Inflammatory macrophage treated with lipopolysaccharide for 4 hours (primary cell): ENCODE measurements at regions not wholly inside any gene's neighbourhood (a gene's known extent, or its start where the extent isn't known, plus 50 kb on each side); places are given as distances from the start of the nearest gene placed in this dataset.
"Not testable (repeated sequence)": the region's sequence is repeated elsewhere in the genome, so short reads cannot be mapped to it uniquely, and the experiment has no call there.

Source experiments
- DNase-seq: peaks from one replicate; pipeline ENCODE4 v3.0.0-alpha.2; 2020

DNA sequence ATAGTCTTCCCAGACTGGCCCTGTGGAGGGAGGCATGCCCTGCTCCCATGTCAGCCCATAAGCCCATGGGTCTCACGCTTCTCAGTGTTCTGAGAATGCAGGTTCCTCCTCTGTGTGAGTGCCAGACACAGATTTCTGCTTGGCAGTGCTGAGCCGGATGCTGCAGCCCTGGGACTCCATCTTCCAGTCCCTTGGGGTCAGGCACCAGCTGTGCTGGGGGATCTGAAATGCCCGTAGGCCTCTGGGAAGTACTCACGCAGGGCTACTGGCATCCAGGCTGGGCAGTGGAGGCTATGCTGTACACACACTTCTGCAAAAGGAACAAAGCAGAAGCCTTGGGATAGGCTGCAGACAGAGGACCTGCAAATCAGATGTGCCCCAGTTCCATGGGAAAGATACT is 1944.6 kb downstream of the EFNA5 start:
- no peak for DNase-seq

DNA sequence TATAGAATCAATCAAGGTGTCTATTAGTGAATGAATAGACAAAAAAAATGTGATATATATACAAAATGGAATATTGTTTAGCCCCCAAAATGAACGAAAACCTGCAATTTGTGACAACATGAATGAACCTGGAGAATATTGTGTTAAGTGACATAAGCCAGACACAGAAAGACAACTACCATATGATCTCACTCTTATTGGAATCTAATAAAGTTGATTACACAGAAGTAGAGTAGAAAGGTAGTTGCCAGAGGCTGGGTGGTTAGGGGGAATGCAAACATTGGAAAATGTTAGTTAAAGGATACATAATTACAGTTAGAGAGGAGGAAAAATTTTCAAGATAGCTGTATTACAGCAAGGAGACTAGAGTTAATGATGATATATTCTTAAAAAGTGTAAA is 1962.3 kb downstream of the EFNA5 start:
- DNase-seq = no peak

DNA sequence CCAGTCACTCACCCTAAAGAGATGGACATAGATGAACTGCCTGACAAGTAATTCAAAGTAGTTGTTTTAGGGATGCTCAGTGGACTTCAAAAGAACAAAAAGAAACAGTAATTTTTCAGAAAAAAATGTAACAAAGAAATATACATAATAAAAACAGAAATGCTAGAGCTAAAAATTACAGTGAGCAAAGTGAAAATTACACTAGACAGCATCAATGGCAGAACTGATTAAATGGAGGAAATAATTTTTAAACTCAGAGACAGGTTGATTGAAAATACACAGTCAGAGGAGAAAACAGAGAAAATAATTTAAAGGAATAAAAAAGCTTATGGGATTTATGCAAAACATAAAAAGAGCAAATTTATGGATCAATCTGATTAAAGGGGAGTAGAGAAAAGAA is 1968.4 kb downstream of the EFNA5 start:
- no peak for DNase-seq

DNA sequence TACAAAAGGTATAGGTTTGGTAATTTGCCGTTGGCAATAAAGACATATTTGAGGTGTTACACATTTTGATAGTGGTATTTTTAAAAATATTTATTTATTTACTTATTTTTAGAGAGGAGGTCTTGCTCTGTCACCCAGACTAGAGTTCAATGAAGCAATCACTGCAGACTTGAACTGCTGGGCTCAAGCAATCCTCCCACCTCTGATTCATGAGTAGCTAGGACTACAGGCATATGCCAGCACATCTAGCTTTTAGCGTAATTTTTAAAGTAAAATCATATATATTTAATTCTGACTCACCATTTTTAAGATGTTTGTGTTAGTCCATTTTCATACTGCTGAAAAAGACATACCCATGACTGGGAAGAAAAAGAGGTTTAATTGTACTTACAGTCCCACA is 1974.3 kb downstream of the EFNA5 start:
- no peak for DNase-seq

DNA sequence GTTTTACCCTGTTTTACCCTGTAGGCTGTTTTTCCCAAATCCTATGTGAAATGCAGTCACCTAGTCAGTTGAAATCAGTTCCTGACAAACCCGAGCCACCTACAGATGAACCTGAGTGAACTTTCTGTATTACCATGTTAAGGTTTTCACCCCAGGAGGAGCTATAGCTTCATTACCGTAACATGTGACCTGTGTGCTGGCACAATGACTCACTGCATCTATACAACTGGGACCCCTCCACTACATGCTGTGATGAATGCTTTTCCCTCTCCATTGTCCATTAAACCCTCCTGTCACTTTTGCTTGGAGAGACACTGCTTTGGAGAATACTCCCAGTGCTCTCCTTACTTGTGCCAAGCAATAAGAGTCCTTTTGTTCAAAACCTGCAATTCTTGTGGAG is 1974.8 kb downstream of the EFNA5 start:
- no peak for DNase-seq

DNA sequence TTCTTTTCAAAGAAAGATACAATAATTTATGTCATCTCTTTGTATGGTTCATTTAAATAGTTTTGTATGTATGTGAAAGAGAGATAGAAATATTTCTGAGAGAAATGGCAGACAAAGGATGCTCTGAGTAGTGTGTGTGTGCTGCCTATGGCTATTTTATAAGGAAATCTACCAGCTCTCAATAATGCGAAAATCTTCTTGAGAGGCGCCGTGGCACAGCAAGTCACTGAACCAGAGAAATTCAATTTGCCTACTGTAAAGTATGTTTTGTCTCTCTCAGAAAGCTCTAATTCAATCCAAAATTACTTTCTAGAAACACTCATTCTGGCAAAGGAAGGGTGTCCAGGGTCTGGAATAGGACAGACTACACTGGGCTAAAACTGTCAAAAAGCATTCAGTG is 1981.1 kb downstream of the EFNA5 start:
- DNase-seq = no peak

DNA sequence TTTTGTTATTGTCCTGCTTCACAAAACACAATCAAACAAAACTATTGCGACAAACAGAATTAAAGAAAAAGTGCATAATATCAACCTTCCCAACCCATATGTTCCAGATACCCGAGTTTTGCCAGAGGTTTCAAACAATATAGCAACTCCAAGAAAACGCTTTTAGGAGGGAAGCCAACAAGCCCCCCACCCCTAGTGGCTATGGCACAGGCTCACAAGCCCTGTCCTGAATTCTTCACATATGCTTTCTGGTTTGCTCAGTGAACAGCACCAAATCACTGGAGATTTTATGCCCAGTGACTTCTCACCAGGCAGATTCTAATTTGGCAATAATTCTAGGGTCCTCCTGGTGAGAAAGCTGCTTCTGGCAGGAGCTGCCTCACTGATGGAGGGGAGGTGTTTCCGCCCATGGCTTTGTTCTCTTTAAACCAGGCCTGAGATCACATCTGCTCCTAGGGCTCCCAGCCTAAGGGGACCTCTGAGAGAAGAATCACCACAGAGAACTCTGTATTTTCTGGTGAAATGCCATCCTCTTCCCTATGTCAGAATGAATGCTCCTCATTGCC is 1982.4 kb downstream of the EFNA5 start:
- DNase-seq = no peak

DNA sequence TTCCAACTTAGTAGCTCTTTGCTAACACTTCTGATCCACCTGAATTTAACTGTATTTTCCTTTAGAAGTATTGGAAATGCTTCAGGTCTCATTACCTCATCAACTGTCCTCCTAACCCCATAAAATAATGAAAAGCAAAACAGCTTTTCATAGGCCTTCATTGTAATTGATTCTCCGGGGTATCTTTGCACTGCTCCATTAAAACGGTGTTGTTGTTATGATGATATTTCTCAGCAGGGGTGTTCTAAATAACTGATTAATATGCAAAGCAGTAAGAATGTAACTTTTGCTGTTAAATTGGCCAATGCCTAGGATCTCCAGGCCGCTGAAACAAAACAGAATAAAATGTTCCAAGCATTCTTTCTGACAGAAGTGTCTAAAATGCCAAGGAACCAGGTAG is 1983.2 kb downstream of the EFNA5 start:
- DNase-seq = no peak

DNA sequence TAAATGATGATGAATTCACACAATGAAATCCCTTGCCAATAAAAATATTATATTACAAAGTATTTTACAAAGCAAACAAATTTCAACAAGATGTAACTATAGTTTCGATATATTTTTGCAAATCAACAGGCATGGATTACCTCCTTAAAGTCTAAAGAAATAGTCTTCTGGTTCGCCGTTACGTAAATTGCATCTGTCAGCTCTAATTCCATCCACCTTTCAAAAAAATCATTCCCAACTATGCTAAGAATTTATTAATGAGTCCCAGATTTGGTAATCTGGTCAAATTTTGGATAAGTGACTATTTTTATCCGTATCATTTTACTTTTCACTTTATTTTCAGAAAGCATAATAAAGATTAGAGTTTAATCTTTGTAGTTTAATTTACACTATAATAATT is 1984.9 kb downstream of the EFNA5 start:
- no peak for DNase-seq

DNA sequence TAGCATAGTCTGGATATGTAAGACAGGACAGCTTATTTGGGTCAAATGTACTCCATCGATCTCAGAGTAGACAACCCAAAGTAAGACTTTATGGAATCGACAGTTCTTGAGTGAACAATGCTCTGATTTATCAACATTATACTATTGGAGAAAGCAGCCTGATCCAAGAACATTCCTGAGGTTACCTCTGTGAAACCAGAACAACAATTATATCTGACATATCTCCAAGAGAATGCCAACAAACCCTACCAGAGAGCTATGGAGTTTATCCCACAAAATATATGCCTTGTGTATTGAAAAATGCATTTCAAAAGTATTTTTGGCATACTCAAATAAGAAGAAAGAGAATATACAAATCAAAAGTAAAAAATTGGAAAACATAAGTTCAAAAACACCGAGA is 1985.9 kb downstream of the EFNA5 start:
- no peak for DNase-seq

DNA sequence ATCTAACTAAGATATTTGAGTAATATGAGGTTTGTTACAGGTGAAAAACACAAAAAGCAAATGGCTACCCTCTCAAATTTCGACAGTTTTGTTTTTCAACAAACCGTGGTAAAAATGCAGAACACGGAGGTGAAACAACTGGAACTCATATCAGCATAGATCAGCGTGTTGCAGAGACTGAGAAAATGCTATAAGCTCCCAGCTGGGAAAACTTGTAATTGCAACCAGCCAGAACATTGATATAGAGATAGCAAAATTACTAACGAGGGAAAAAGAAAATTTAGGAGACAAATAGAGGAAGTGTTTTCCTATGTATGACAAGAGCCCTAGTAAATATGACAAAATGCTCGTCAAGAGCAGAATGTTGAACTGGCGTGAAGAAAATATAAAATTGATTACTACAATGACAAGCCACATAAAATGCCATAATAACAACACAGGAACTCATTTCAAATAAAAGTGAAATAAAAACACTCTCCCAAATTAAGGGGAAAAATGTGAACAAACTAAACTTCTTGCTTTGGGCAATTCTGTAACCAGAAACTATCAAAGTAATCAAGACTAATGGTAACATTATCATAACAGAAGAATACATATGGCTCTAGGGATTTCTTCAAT is 1989.8 kb downstream of the EFNA5 start:
- no peak for DNase-seq

DNA sequence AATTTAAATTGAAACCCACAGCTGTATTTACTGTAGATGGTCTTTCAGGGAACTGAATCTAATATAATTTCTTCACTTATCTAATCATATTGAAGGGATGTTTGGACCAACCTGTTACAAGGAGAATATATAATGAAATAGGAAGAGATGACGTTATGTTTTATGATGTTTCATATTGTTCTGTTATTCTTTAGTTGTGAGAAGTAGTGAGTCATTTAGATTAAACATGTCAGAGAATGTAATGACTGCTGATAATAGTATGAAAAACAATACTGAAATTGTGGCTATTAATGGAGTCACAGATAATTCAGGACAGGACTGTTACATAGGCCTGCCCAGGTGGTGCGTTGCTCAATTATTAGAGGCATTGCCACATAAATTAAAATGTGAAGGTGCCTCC is 1993.4 kb downstream of the EFNA5 start:
- DNase-seq = no peak

DNA sequence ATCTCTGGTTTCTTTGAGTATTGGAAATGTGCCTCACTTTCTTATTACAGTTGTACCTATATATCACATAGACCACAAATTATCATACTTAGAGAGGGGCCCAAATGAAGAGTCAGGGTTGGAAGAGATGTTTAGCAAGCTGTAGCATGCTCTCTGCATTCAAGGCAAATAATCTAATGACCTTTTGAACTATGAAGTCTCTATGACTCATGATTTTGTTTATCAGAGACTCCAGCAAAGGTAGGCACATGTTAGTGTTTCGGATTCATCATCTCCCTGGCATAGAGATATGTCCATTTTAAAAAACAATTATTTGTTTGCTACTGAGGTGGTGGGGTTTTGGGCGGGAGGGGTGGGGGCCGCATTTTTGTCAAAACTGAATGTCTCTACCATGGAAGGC is 2000.1 kb downstream of the EFNA5 start:
- no peak for DNase-seq

DNA sequence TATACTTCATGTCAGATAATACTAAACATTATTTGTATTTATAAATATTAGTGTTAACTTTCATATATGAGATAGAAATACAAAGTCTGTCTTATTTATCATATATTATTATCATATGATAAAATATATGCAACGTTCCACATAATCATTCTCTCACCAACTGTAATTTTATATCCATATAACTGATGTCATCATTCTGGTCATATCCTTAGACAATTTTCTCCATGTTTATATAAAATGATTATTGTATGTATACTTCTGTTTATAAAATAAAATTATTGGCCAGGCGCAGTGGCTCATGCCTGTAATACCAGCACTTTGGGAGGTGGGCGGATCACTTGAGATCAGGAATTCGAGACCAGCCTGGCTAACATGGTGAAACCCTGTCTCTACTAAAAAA is 2007.1 kb downstream of the EFNA5 start:
- DNase-seq = no peak

DNA sequence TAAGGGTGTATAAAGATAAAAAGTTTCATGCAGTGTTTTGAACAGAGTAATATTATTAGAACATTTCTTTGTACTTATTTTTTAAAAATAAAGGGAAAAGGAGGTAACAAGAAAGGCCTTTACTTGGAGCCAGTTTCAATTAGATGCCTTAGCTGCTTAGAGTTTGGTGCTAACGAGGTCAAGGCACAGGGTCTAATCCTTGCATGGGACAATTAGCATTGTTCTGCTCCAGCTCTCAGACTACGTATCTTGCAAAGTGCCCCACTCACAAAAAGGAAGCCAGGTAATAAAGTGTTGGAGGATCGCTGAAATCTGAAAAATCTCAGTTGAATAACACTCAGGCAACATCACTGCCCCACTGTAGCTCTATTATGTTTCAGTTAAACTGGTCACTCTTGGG is 2011.3 kb downstream of the EFNA5 start:
- DNase-seq = no peak

DNA sequence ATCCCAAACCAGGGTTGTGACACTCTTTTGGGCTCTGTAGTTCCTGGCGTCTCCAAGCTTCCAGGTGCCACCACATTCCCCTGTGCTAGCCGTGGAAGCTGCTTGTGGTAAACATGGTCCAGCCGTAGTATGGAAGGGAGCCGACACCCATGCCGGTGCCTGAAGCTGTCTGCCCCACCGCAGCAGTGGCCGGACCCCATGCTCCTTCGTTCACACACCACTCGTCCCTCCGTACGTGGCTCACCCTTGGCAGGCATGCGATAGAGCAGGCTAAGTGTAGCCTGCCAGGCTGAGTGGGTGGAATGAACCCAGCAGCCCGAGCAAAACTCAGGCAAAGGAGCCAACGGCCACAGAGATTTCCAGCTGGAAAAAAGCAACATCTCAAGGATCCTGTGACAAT is 2030.4 kb downstream of the EFNA5 start:
- no peak for DNase-seq

DNA sequence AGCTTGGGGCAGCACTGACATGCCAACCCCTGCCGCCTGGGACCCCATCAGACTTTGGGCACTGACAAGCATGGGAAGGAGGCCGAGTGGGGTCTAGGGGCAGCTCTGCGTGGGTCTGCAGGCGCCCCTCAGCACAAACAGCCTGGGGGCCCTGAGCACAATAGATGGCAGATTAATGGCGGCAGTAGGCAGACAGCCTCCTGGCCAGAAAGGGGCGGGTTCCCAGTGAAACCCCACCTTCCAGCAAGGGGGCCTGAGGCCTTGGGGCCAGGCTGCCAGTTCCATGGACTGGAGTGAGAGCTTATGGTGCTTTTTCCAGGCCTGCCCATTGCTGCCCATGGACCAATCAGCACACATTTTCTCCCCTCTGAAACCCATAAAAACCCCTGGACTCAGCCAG is 2031.2 kb downstream of the EFNA5 start:
- DNase-seq = no peak

DNA sequence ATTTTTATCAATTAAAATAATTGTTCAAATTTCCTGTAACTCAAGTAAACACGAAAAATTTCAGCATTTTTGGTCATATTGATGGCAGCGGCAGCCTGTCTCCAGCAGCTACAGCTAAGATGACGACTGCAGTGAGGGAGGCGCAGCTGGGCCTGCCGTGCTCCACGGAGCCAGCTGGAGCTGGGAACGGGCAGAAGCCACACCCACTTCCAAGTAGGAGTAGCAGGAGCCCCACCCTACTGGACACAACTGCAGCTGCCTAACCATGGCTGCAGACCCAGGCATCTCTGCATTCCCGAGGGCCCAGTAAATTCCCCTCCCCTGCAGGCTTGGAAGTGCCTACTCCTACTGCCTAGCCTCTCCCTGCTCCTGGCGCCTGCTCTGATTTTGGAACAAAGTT is 2031.7 kb downstream of the EFNA5 start:
- no peak for DNase-seq

DNA sequence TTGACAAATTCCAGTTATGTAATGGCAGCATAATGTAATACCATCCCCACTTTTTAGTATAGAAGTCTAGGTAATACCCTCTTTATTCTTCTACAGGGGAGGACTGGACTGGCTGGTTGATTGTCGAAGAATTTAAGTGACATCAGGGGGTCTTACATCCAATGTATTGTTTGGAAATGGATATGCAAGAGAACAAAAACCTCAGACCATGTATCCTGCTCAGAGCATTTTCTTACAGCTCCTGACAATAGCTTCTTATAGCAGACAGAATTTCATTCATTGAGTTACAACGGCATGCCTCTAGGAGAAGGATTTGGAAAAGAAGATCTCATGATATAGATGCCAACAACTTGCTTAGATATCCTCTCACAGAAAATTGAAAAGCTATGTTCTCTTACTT is 2032.3 kb downstream of the EFNA5 start:
- no peak for DNase-seq

DNA sequence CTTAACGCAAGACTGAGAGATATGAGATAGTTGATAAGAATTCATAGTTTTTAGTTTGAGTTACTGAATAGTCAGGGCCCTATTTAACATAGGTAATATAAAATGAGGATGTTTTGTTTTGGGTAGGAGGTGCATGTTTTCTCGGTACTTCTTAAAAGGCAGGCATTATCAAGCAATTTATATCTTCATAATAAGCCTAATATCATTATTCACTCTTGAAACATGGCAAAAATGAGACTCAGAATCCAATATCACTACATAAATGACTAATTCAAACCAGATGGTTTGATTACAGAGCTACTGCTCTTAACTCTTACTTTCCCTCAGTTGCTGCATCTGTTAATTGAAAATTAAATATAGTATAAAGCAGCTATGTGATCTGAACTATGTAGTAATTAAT is 2038.7 kb downstream of the EFNA5 start:
- no peak for DNase-seq

DNA sequence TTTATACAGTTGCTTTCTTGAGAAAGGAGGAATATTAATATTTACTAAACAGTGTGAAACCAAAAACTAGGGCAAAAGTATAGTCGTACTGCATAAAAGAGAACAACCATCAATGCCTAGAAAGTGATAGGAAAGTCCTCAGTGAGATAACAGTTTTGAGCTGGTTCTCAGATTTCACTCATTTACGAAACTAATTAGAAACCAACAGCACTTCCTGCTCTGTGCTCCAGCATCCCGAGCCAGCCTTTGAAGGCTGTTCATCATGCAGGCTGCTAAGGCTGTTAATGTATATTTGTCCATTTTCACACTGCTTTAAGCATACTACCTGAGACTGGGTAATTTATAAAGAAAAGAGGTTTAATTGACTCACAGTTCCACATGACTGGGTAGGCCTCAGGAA is 2039.9 kb downstream of the EFNA5 start:
- DNase-seq = no peak

DNA sequence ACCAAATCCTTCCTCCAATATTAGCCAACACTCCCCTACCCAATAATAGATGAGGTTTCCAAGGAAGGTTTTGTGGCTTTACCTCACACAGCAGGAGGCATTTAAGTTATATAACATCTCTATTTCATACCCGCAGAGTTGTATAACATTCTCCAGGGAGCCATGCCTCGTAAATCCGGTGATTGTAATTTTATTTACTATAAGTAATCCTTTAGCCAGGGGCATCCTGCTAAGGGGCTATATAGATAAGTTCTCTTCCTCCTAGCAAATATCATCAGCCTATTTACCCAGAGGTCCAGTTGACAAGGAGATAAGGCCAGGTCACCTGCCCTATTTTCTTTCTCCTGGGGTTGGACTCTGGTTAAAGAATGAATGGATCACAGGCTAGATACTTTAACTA is 2051.0 kb downstream of the EFNA5 start:
- DNase-seq = no peak

DNA sequence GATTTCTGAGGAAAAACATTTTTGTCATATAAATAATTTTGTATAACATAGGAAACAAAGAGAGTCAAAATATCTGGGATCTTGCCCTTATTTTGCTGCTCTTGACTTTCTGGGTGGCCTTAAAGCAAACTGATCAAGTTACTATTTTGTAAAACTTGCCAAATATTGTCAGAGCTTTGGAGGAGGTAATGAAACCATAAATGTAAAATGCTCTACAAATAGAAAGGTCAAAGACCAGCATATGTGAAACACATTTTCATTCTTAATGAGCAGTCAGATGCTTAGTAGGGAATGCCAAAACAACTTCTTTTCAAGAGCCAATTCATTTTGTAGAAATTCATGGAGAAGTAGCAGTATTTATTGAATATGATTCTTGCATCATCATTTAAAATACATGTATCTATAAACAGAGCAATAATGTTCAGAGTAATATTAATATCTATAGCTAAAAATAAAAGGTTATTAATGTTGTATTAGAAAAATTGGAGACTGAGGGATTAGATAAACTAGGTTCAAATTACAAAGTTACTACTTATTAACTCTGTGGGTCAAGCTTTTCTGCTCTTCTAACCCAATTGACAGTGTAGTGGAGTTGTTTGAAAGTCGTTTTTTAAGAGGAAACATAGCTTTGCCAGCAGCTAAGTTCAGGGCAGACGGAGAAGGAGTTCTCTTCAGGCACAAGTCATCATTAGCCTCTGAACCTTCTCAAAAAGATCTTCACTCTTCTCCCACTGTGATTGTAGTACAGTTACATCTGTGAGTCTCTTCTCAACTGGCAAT is 2053.1 kb downstream of the EFNA5 start:
- no peak for DNase-seq

DNA sequence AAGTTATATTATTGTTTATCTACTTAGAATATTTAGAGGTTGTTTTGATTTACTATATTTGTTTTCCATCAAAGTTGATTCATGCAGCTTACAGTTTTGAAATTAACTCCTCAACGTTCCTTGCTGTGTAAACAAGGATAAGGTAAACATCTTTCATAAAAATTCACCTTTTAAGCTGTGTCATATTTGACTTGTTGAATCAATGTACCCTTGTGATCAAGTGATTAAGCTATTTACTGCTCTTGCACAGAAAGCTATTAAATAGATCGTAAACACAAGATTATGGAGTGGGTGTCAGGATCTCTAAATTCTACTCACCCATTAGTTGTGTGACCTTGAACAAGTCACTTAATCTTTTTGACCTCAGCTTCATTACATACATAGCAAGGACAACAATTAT is 2054.0 kb upstream of the NUDT12 start:
- no peak for DNase-seq

DNA sequence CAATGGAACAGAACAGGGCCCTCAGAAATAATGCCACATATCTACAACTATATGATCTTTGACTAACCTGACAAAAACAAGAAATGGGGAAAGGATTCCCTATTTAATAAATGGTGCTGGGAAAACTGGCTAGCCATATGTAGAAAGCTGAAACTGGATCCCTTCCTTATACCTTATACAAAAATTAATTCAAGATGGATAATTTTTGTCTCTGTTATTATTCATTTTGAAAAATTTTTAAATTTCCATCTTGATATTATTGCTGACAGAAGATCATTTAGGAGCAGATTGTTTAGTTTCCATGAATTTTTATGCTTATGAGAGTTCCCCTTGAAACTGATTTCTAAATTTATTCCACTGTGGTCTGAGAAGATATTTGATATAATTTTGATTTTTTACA is 2039.8 kb upstream of the NUDT12 start:
- not testable (repeated sequence) for DNase-seq
